Activated CD8-positive, alpha-beta T cell treated with anti-CD3 and anti-CD28 coated beads for 36 hours (primary cell): ENCODE measurements at regions not wholly inside any gene's neighbourhood (a gene's known extent, or its start where the extent isn't known, plus 50 kb on each side); places are given as distances from the start of the nearest gene placed in this dataset.

Source experiments
- ATAC-seq: fragments of 200-7000 bp; cut with Tn5 transposase; one replicate; pipeline ENCODE4 v1.10.0; 2021; ENCODE audit warnings: mild to moderate bottlenecking, moderate library complexity
- CTCF ChIA-PET: fragments of 350-600 bp; sonication (Branson Sonifier 250); formaldehyde crosslinking; loops from one replicate; lab custom pipeline; 2021; ENCODE audit warnings: antibody characterized with exemption; lab: Charles Lee
- POLR2A ChIA-PET: fragments of 350-600 bp; sonication (Branson Sonifier 250); formaldehyde crosslinking; loops from one replicate; lab custom pipeline; 2021; ENCODE audit warnings: antibody characterized with exemption; lab: Charles Lee
- DNase-seq: peaks from one replicate; pipeline ENCODE4 v3.0.0-alpha.2; 2020
- H3K27ac Mint-ChIP-seq: one replicate; pipeline ENCODE4 v1.8.0; 2021; ENCODE audit warnings: mild to moderate bottlenecking, mixed read lengths
- H3K27me3 Mint-ChIP-seq: one replicate; pipeline ENCODE4 v1.8.0; 2021; ENCODE audit warnings: mixed read lengths
- H3K36me3 Mint-ChIP-seq: one replicate; pipeline ENCODE4 v1.8.0; 2021; ENCODE audit warnings: low read depth, mixed read lengths
- H3K4me1 Mint-ChIP-seq: one replicate; pipeline ENCODE4 v1.8.0; 2021; ENCODE audit warnings: low read depth, mixed read lengths
- H3K4me3 Mint-ChIP-seq: one replicate; pipeline ENCODE4 v1.8.0; 2021; ENCODE audit warnings: mild to moderate bottlenecking, moderate library complexity, mixed read lengths
- H3K9me3 Mint-ChIP-seq: one replicate; pipeline ENCODE4 v1.8.0; 2021; ENCODE audit warnings: mixed read lengths
- intact Hi-C: fragments of 100-400 bp; cut with micrococcal nuclease; formaldehyde crosslinking; loops from one replicate; pipeline ENCODE4 v1.10.0; 2022
- TF ChIP-seq, protein P1 (sequence below): fragments of 200-600 bp; IDR thresholded peaks from one replicate; pipeline ENCODE4 v1.8.0; 2022; ENCODE audit warnings: antibody characterized with exemption, mild to moderate bottlenecking

GRCh38 chr1:232704694-232705680 is 75.1 kb upstream of the SIPA1L2 start:
- Mint-ChIP-seq H3K9me3 (no peaks in the 10 kb centered on the region), H3K27ac (no peak overlapping the region), H3K36me3 (no peaks in the 10 kb centered on the region), H3K4me1 (peaks cover 4% of the 10 kb centered on the region), H3K4me3 (no peak overlapping the region), H3K27me3 (no peaks in the 10 kb centered on the region)
- DNase-seq: no peak
- intact Hi-C loops: no loop called here
- TF ChIP-seq, protein P1, sequence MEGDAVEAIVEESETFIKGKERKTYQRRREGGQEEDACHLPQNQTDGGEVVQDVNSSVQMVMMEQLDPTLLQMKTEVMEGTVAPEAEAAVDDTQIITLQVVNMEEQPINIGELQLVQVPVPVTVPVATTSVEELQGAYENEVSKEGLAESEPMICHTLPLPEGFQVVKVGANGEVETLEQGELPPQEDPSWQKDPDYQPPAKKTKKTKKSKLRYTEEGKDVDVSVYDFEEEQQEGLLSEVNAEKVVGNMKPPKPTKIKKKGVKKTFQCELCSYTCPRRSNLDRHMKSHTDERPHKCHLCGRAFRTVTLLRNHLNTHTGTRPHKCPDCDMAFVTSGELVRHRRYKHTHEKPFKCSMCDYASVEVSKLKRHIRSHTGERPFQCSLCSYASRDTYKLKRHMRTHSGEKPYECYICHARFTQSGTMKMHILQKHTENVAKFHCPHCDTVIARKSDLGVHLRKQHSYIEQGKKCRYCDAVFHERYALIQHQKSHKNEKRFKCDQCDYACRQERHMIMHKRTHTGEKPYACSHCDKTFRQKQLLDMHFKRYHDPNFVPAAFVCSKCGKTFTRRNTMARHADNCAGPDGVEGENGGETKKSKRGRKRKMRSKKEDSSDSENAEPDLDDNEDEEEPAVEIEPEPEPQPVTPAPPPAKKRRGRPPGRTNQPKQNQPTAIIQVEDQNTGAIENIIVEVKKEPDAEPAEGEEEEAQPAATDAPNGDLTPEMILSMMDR: no peak
- CTCF ChIA-PET: interaction anchor here (0.7 kb wide), 1 partner anchor 18 kb away, joined by 3 read pairs; no protein-coding TSS in a partner anchor
- POLR2A ChIA-PET: no interaction called here
- no peak for ATAC-seq

DNA sequence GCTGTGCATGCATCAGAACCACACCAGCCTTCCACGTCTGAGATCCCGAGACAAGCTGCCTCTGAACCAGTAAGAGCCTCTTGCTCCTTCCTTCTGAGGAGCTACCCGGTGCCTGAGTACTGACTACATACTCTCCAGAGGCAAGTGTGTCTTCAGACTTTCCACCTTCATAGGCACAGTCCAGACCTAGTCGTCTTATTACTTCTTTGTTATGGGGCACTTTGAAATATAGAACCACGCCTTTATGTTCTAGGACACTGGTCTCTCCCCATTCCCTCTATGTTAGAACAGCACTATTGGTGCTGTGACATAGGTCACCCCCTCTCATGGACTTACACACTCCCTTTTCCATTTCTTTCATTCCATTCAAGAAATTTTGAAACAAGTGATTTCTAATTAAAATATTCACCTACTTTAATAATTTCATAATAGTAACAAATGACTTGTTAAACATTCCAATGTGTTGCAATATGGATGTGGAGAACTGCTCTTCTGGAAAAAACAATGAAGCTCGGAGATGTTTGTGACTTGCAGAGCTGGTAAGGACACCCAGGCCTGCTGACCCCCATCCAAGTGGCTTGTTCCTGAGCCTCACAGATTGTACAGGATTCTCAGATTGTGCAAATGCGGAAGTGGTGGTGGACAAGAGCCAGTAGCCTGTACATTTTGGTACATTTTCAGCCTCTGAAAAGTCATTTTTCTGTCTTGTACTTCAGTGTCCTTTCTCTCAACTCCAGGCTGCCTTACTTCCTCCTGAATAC is 76.1 kb upstream of the SIPA1L2 start:
- DNase-seq (no peak), ATAC-seq (no peak)
- H3K27ac Mint-ChIP-seq: no peak overlapping the region
- peaks cover 4% of the 10 kb centered on the region for H3K4me1 Mint-ChIP-seq
- no peak overlapping the region for H3K4me3 Mint-ChIP-seq
- POLR2A ChIA-PET: no interaction called here
- CTCF ChIA-PET: no interaction called here
- H3K9me3 Mint-ChIP-seq: no peaks in the 10 kb centered on the region
- intact Hi-C loops: no loop called here
- H3K36me3 Mint-ChIP-seq: no peaks in the 10 kb centered on the region
- TF ChIP-seq, protein P1: no peak
- no peaks in the 10 kb centered on the region for H3K27me3 Mint-ChIP-seq

DNA sequence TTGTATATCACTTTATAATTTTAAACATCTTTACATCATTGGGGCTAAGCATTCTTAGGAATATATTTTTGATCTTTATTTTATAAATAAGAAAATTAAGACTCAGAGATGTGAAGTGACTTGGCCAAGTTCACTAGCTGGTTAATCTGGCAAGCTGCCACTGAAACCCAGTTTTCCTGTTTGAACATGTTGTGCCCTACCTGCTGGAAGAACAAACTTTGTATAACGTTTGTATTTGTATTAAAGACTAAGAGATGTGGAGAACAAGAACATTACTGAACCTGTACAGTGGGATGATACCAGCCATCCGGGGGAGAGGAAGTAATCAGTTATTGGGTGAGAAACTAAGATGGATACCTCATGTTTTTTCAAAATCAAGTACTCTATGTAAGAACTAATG is 77.2 kb upstream of the SIPA1L2 start:
- no peak for ATAC-seq
- TF ChIP-seq, protein P1: no peak
- no peak for DNase-seq
- no peak overlapping the region for H3K27ac Mint-ChIP-seq
- no peaks in the 10 kb centered on the region for H3K36me3 Mint-ChIP-seq
- no peak overlapping the region for H3K4me3 Mint-ChIP-seq
- no peaks in the 10 kb centered on the region for H3K27me3 Mint-ChIP-seq
- peaks cover 4% of the 10 kb centered on the region for H3K4me1 Mint-ChIP-seq
- intact Hi-C loops: no loop called here
- no peaks in the 10 kb centered on the region for H3K9me3 Mint-ChIP-seq
- ChIA-PET CTCF (no interaction called here), POLR2A (no interaction called here)

DNA sequence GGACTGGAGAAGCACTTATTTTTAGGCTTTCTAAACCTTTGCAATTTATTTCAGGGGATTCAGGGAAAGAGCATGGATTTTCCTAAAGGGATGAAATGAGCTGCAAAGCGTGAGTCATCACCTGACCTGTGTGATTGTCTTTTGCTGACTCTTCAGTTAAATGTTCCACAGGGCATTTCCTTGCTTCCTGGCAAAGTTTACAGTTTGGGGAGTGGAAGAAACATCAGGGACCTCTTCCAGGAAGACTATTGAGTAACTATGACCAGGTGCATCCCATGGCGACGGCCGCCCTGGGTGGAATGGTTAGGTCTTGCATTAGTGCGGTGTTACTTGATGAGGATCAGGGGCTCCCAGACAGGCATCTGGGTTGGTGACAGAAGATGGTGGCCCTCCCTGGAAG is 79.5 kb upstream of the SIPA1L2 start:
- H3K9me3 Mint-ChIP-seq: peaks cover 2% of the 10 kb centered on the region
- TF ChIP-seq, protein P1: no peak
- ChIA-PET CTCF (interaction anchor here (1.4 kb wide), 1 partner anchor 13 kb away, joined by 4 read pairs; no protein-coding TSS in a partner anchor), POLR2A (no interaction called here)
- H3K36me3 Mint-ChIP-seq: no peaks in the 10 kb centered on the region
- DNase-seq: no peak
- H3K4me3 Mint-ChIP-seq: no peak overlapping the region
- intact Hi-C loops: no loop called here
- no peak for ATAC-seq
- H3K27ac Mint-ChIP-seq: no peak overlapping the region
- H3K27me3 Mint-ChIP-seq: no peaks in the 10 kb centered on the region
- H3K4me1 Mint-ChIP-seq: peaks cover 4% of the 10 kb centered on the region
